Mesothelial cell of epicardium (in vitro differentiated cells): ENCODE measurements at regions not wholly inside any gene's neighbourhood (a gene's known extent, or its start where the extent isn't known, plus 50 kb on each side); places are given as distances from the start of the nearest gene placed in this dataset.

ENCODE experiments used
- DNase-seq, 2 experiments: peaks; one replicate each; pipeline ENCODE4 v3.0.0; 2021; ENCODE audit warnings: low spot score in 2 of 2; ENCODE audit not compliant: unreplicated experiment in 2 of 2
- H3K27ac Mint-ChIP-seq: 2 replicates; pipeline ENCODE4 v1.8.0; 2021; ENCODE audit warnings: mixed read lengths
- H3K27me3 Mint-ChIP-seq: 2 replicates; pipeline ENCODE4 v1.8.0; 2021; ENCODE audit warnings: low read depth, mixed read lengths
- H3K36me3 Mint-ChIP-seq: 2 replicates; pipeline ENCODE4 v1.8.0; 2021; ENCODE audit warnings: mixed read lengths
- H3K4me1 Mint-ChIP-seq: 2 replicates; pipeline ENCODE4 v1.8.0; 2021; ENCODE audit warnings: mixed read lengths
- H3K4me3 Mint-ChIP-seq: 2 replicates; pipeline ENCODE4 v1.8.0; 2021; ENCODE audit warnings: mild to moderate bottlenecking, moderate library complexity, mixed read lengths
- H3K9me3 Mint-ChIP-seq: 2 replicates; pipeline ENCODE4 v1.8.0; 2021; ENCODE audit warnings: mixed read lengths
- CTCF ChIP-seq: fragments of 200-600 bp; sonication (generic); IDR thresholded peaks from one replicate; pipeline ENCODE4 v1.5.0; 2021; ENCODE audit warnings: antibody characterized with exemption; ENCODE audit not compliant: unreplicated experiment

DNA sequence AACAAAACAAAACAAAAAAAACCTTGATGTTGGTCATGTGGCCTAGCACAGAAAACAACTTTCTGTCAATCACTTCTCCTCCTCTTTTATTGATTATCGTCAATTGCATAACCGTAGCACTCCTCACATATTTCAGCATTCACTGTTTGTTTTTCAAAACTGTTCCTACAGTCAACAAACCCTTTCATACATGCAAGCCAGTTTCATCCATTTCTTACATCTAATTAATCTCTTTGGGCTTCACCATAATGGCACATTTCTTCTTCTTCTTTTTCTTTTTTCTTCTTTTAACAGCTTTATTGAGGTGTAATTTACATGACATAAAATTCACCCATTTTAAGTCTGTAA is 246.9 kb downstream of the PTTG2 start:
- no peaks in the 10 kb centered on the region for H3K36me3 Mint-ChIP-seq
- no peaks in the 10 kb centered on the region for H3K27me3 Mint-ChIP-seq
- no peak for TF ChIP-seq CTCF
- no peak for DNase-seq
- peaks cover 14% of the 10 kb centered on the region for H3K9me3 Mint-ChIP-seq
- H3K4me3 Mint-ChIP-seq: no peak overlapping the region
- H3K27ac Mint-ChIP-seq: no peak overlapping the region
- no peaks in the 10 kb centered on the region for H3K4me1 Mint-ChIP-seq

- Mint-ChIP-seq H3K4me1 (no peaks in the 10 kb centered on the region), H3K27me3 (no peaks in the 10 kb centered on the region), H3K36me3 (no peaks in the 10 kb centered on the region), H3K4me3 (no peak overlapping the region), H3K27ac (no peak overlapping the region), H3K9me3 (peaks cover 14% of the 10 kb centered on the region)
- no peak for DNase-seq
- no peak for TF ChIP-seq CTCF
Measured at GRCh38 chr4:38209654-38210053, 249.5 kb downstream of the PTTG2 start.

DNA sequence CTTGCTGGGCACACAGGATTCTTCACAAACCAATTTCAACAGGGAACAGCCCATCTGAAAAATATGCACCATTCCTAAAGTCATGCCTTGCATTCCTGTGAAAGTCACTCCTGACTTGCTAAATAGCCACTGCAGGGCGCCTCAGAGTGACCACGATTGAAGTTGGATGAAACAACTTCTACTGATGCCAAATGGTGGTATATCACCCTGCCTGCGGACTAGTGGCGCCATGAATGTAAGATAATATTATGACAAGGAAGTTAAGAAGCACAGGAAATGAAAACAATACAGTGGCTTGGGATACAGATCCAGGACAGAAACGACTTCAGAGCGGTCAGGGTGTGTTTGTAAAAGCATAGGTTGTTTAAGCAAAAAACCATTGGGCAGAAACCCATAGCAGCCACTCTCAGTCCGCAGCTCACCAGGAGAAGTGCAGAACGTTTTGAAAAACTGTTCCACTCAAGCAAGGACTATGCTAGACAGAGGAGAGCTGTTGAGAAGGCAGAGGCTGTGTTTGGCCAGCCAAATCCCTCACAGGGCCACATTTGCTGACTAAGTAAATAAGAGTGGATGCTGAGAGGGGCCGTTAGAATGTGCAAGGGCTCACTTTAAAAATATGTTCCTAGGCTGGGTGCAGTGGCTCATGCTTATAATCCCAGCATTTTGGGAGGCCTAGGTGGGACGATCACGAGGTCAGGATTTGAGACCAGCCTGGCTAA is 250.4 kb downstream of the PTTG2 start:
- H3K27me3 Mint-ChIP-seq: no peaks in the 10 kb centered on the region
- no peak for TF ChIP-seq CTCF
- H3K27ac Mint-ChIP-seq: no peak overlapping the region

DNA sequence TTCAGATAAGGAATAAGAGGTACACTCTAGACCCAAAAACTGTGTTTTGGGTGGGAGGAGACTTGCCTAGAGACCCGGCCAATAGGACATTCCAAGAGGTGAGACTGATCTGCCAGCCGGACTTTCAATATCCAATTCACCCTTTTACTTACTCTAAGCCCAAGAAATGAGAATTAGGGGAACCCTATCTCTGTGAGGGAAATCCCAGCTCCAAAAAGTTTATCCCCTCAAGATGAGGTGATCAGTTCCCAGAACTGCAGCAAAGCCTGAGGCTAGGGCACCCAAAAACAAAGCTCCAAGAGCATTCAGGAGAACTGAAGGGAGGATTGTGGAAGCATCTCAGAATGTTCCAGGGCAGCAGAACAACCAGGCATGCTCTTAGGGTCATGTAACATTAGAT is 251.7 kb downstream of the PTTG2 start:
- H3K4me3 Mint-ChIP-seq: no peak overlapping the region
- TF ChIP-seq CTCF: no peak
- H3K9me3 Mint-ChIP-seq: peaks cover 13% of the 10 kb centered on the region
- no peak for DNase-seq
- no peaks in the 10 kb centered on the region for H3K4me1 Mint-ChIP-seq
- no peaks in the 10 kb centered on the region for H3K36me3 Mint-ChIP-seq
- H3K27me3 Mint-ChIP-seq: no peaks in the 10 kb centered on the region
- no peak overlapping the region for H3K27ac Mint-ChIP-seq

More for the DNA sequence above, 250.4 kb downstream of the PTTG2 start:
- Mint-ChIP-seq H3K4me1 (no peaks in the 10 kb centered on the region), H3K4me3 (no peak overlapping the region), H3K9me3 (peaks cover 17% of the 10 kb centered on the region), H3K36me3 (no peaks in the 10 kb centered on the region)
- no peak for DNase-seq

GRCh38 chr4:38213083-38213805 is 253.0 kb downstream of the PTTG2 start:
- H3K4me1 Mint-ChIP-seq: no peaks in the 10 kb centered on the region
- no peak overlapping the region for H3K4me3 Mint-ChIP-seq
- DNase-seq: no peak
- no peak for TF ChIP-seq CTCF
- H3K9me3 Mint-ChIP-seq: peaks cover 3% of the 10 kb centered on the region
- H3K36me3 Mint-ChIP-seq: no peaks in the 10 kb centered on the region
- no peaks in the 10 kb centered on the region for H3K27me3 Mint-ChIP-seq
- H3K27ac Mint-ChIP-seq: no peak overlapping the region
